Central memory CD8-positive, alpha-beta T cell (primary cell): ENCODE measurements at regions not wholly inside any gene's neighbourhood (a gene's known extent, or its start where the extent isn't known, plus 50 kb on each side); places are given as distances from the start of the nearest gene placed in this dataset.

Experiments used
- ATAC-seq: fragments of 150-1000 bp; cut with Tn5 transposase; replicated peaks from 2 replicates; pipeline ENCODE4 v1.10.0; 2022; ENCODE audit warnings: mild to moderate bottlenecking, moderate FRiP score, moderate number of reproducible peaks; ENCODE audit not compliant: poor library complexity, severe bottlenecking; ENCODE audit errors: extremely low read depth
- DNase-seq, 2 donors: peaks; one replicate each; pipeline ENCODE4 v3.0.0; 2021; ENCODE audit warnings: low spot score in 2 of 2
- H3K27ac Mint-ChIP-seq: one replicate; pipeline ENCODE4 v1.8.0; 2022; ENCODE audit warnings: low read depth, mild to moderate bottlenecking, moderate library complexity, mixed read lengths
- H3K27me3 Mint-ChIP-seq: one replicate; pipeline ENCODE4 v1.8.0; 2022; ENCODE audit warnings: mixed read lengths
- H3K36me3 Mint-ChIP-seq: one replicate; pipeline ENCODE4 v1.8.0; 2022; ENCODE audit warnings: mild to moderate bottlenecking, moderate library complexity, mixed read lengths; ENCODE audit not compliant: insufficient read depth
- H3K4me1 Mint-ChIP-seq: one replicate; pipeline ENCODE4 v1.8.0; 2022; ENCODE audit warnings: mixed read lengths
- H3K4me3 Mint-ChIP-seq: one replicate; pipeline ENCODE4 v1.8.0; 2022; ENCODE audit warnings: mild to moderate bottlenecking, moderate library complexity, mixed read lengths
- H3K9me3 Mint-ChIP-seq: one replicate; pipeline ENCODE4 v1.8.0; 2022; ENCODE audit warnings: mixed read lengths

DNA sequence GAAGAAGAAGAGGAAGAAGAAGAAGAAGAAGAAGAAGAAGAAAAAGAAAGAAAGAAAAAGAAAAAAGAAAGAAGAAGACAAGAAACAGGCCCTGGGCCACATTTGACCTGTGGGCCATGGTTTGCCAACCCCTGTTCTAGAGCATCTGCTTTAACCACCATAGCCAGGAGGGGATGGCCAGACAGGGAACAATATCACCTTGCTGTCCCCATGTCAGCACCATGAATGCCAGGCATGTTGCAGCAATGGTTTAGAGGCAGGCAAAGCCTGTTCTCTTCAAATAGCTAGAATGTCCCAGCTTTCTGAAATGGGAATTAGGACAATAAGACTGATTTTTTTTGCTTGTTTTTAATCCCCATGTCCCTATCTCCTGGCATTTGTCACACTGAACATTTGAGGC lies 338.6 kb upstream of the PLET1 start:
- no peaks in the 10 kb centered on the region for H3K9me3 Mint-ChIP-seq
- no peak for DNase-seq
- H3K4me3 Mint-ChIP-seq = no peak overlapping the region
- H3K27ac Mint-ChIP-seq = no peak overlapping the region
- H3K36me3 Mint-ChIP-seq = no peaks in the 10 kb centered on the region
- no peak for ATAC-seq
- no peaks in the 10 kb centered on the region for H3K4me1 Mint-ChIP-seq
- peaks cover 33% of the 10 kb centered on the region for H3K27me3 Mint-ChIP-seq

DNA sequence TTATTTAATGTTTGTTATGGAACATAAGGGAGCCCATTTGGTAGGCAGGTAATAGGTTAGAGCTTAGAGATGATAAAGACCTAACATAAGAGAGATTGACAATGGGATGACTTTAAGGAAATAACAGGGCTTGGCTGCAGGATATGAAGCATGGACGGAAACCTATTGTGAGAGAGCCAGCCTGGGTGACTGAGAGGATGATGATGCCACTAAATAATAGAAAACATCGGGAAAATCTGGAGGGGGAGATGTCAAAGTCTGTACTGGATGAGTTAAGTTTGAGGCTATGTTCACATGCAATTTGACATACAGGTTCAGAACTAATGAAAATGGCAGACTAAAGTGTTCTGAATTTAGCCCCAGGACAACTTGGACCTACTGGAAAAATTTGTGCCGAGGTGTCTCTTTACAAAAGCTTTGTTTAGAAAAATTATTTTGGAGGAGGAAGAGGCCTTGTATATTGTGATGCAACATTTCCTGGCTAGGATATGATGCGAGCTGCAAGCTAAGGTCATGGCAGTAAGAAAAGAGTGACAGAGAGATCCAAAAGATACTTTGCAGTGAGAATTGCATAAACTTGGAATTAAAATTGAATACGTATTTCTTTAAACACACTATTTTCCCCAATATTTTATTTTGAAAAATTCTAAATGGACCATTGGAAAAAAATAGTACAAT lies 339.3 kb upstream of the PLET1 start:
- no peak overlapping the region for H3K27ac Mint-ChIP-seq
- peaks cover 41% of the 10 kb centered on the region for H3K27me3 Mint-ChIP-seq
- H3K9me3 Mint-ChIP-seq = no peaks in the 10 kb centered on the region
- no peak for ATAC-seq
- no peak overlapping the region for H3K4me3 Mint-ChIP-seq
- H3K4me1 Mint-ChIP-seq = no peaks in the 10 kb centered on the region
- no peaks in the 10 kb centered on the region for H3K36me3 Mint-ChIP-seq
- no peak for DNase-seq

- no peak for ATAC-seq
- H3K4me1 Mint-ChIP-seq = no peaks in the 10 kb centered on the region
- H3K9me3 Mint-ChIP-seq = no peaks in the 10 kb centered on the region
- no peak for DNase-seq
- H3K27me3 Mint-ChIP-seq = peaks cover 56% of the 10 kb centered on the region
- no peaks in the 10 kb centered on the region for H3K36me3 Mint-ChIP-seq
- H3K27ac Mint-ChIP-seq = no peak overlapping the region
- H3K4me3 Mint-ChIP-seq = no peak overlapping the region
These were observed 344.5 kb upstream of the PLET1 start for GRCh38 chr11:112605093-112605666.

DNA sequence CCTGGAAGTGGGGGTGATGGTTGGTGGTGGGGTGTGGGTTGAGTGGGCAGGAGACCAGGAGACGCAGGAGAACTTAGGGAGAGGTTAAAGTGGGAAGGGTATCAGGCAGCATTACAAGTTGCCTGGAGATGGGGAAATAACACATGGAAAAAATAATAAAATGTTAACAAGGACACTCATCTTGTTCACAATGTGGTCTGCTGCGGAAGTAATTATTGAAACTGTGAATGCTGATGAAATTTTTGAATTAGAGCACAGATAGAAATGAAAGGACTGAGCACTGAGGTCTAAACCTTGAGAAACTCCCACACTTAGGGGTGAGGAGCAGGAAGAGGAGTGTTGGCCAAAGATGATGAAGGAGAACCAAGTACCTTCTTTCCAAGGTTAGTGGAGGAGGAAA lies 346.0 kb upstream of the PLET1 start:
- no peak for ATAC-seq
- no peaks in the 10 kb centered on the region for H3K4me1 Mint-ChIP-seq
- no peak overlapping the region for H3K27ac Mint-ChIP-seq
- H3K36me3 Mint-ChIP-seq = no peaks in the 10 kb centered on the region
- H3K9me3 Mint-ChIP-seq = no peaks in the 10 kb centered on the region
- DNase-seq = no peak
- no peak overlapping the region for H3K4me3 Mint-ChIP-seq
- H3K27me3 Mint-ChIP-seq = peaks cover 56% of the 10 kb centered on the region

DNA sequence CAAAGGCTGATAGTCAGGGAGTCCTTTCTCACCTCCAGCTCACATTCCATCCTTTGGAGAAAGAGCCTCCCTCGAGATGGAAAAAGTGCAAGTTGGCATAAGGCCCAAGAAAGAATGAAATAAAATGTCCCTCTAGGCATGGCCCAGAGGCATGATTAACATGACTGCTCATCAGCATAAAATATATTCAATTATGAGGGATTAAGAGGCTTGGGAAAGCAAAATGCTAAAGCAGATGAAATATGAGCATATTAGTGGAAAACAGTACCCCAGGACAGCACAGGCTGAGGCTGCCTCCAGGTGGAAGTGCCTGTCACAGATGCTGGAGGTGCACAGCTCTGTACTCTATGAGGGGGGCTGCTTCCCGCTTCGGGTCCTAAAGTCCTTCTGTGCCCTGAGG lies 347.8 kb upstream of the PLET1 start:
- no peak overlapping the region for H3K27ac Mint-ChIP-seq
- H3K36me3 Mint-ChIP-seq = no peaks in the 10 kb centered on the region
- no peaks in the 10 kb centered on the region for H3K4me1 Mint-ChIP-seq
- no peak for ATAC-seq
- H3K4me3 Mint-ChIP-seq = no peak overlapping the region
- DNase-seq = no peak
- H3K9me3 Mint-ChIP-seq = no peaks in the 10 kb centered on the region
- H3K27me3 Mint-ChIP-seq = peaks cover 49% of the 10 kb centered on the region

- no peaks in the 10 kb centered on the region for H3K9me3 Mint-ChIP-seq
- no peaks in the 10 kb centered on the region for H3K36me3 Mint-ChIP-seq
- H3K27me3 Mint-ChIP-seq = peaks cover 37% of the 10 kb centered on the region
- H3K4me3 Mint-ChIP-seq = no peak overlapping the region
- no peak for ATAC-seq
- H3K4me1 Mint-ChIP-seq = no peaks in the 10 kb centered on the region
- no peak for DNase-seq
- H3K27ac Mint-ChIP-seq = no peak overlapping the region
These were observed 349.8 kb upstream of the PLET1 start for GRCh38 chr11:112610494-112610893.

- H3K27ac Mint-ChIP-seq = no peak overlapping the region
- no peak for ATAC-seq
- peaks cover 37% of the 10 kb centered on the region for H3K27me3 Mint-ChIP-seq
- DNase-seq = no peak
- no peaks in the 10 kb centered on the region for H3K9me3 Mint-ChIP-seq
- no peaks in the 10 kb centered on the region for H3K36me3 Mint-ChIP-seq
- H3K4me1 Mint-ChIP-seq = no peaks in the 10 kb centered on the region
- no peak overlapping the region for H3K4me3 Mint-ChIP-seq
These were observed 350.0 kb upstream of the NCAM1 start for GRCh38 chr11:112610996-112611750.

DNA sequence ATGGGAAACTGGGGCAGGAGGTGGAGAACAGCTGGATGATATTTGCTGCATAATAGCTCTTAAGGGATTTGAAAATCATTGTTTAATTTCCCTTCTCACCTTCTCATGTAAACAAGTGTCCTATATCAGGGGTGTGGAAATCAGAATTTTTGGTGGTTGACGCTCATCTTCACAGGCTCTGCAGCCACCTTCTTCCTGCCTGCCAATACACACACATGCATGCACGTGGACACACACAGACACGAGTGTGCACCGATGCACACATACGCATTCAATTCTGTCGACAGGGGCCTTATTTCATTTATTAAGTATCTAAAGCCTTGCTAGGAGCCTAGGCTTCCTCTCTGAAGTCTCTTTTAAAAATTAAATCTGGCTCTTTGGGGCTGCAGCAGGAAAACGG lies 349.4 kb upstream of the NCAM1 start:
- no peak overlapping the region for H3K4me3 Mint-ChIP-seq
- H3K27ac Mint-ChIP-seq = no peak overlapping the region
- no peaks in the 10 kb centered on the region for H3K36me3 Mint-ChIP-seq
- no peaks in the 10 kb centered on the region for H3K9me3 Mint-ChIP-seq
- H3K27me3 Mint-ChIP-seq = peaks cover 37% of the 10 kb centered on the region
- DNase-seq (no peak), ATAC-seq (no peak)
- no peaks in the 10 kb centered on the region for H3K4me1 Mint-ChIP-seq

- no peak overlapping the region for H3K27ac Mint-ChIP-seq
- no peaks in the 10 kb centered on the region for H3K4me1 Mint-ChIP-seq
- no peak overlapping the region for H3K4me3 Mint-ChIP-seq
- H3K36me3 Mint-ChIP-seq = no peaks in the 10 kb centered on the region
- ATAC-seq = no peak
- H3K27me3 Mint-ChIP-seq = peaks cover 31% of the 10 kb centered on the region
- DNase-seq = no peak
- H3K9me3 Mint-ChIP-seq = no peaks in the 10 kb centered on the region
These were observed 348.9 kb upstream of the NCAM1 start for GRCh38 chr11:112612250-112612849.

GRCh38 chr11:112613051-112613972 lies 347.9 kb upstream of the NCAM1 start:
- Mint-ChIP-seq H3K36me3 (no peaks in the 10 kb centered on the region), H3K27ac (no peak overlapping the region), H3K4me1 (no peaks in the 10 kb centered on the region), H3K9me3 (no peaks in the 10 kb centered on the region), H3K4me3 (no peak overlapping the region), H3K27me3 (peaks cover 35% of the 10 kb centered on the region)
- ATAC-seq (no peak), DNase-seq (no peak)

DNA sequence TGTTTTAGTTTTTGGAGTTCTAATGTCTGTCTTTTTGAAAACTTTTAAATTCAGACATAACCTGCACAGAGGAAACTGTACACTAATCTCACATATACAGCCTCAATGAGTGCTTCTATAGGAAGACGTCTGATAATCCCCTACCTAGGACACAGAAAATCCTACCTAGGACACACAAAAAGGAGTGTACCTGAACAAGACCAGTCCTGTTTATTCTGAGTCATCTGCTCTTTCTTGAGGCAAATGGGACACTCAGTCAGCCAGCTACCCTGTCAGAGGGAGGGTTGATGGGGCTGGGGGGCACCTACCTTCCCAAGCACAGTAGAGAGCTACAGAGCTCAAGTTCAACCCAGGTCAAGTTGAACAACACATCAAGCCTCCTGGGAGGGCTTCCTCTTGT lies 346.6 kb upstream of the NCAM1 start:
- Mint-ChIP-seq H3K4me1 (no peaks in the 10 kb centered on the region), H3K27ac (no peak overlapping the region), H3K27me3 (peaks cover 36% of the 10 kb centered on the region), H3K4me3 (no peak overlapping the region), H3K9me3 (peaks cover 5% of the 10 kb centered on the region), H3K36me3 (no peaks in the 10 kb centered on the region)
- no peak for ATAC-seq
- DNase-seq = no peak

- Mint-ChIP-seq H3K4me1 (no peaks in the 10 kb centered on the region), H3K27ac (no peak overlapping the region), H3K4me3 (no peak overlapping the region), H3K9me3 (peaks cover 5% of the 10 kb centered on the region), H3K36me3 (no peaks in the 10 kb centered on the region), H3K27me3 (peaks cover 36% of the 10 kb centered on the region)
- no peak for ATAC-seq
- no peak for DNase-seq
These were observed 346.0 kb upstream of the NCAM1 start for GRCh38 chr11:112615238-112615637.
